Activated CD4-positive, CD25-positive, alpha-beta regulatory T cell treated with anti-CD3 and anti-CD28 coated beads, Interleukin-2, amount 50 U/mL, for 24 hours (primary cell): ENCODE measurements at regions not wholly inside any gene's neighbourhood (a gene's known extent, or its start where the extent isn't known, plus 50 kb on each side); places are given as distances from the start of the nearest gene placed in this dataset.
A peak's percentile ranks its signal among the peaks of the same experiment; 100 is the strongest.
"Not testable (repeated sequence)": the region's sequence is repeated elsewhere in the genome, so short reads cannot be mapped to it uniquely, and the experiment has no call there.

Experiments used
- ATAC-seq, 2 donors: fragments of 150-1000 bp; cut with Tn5 transposase; one replicate each; pipeline ENCODE4 v1.10.0; 2021; ENCODE audit warnings: mild to moderate bottlenecking in 1 of 2, moderate library complexity in 1 of 2

DNA sequence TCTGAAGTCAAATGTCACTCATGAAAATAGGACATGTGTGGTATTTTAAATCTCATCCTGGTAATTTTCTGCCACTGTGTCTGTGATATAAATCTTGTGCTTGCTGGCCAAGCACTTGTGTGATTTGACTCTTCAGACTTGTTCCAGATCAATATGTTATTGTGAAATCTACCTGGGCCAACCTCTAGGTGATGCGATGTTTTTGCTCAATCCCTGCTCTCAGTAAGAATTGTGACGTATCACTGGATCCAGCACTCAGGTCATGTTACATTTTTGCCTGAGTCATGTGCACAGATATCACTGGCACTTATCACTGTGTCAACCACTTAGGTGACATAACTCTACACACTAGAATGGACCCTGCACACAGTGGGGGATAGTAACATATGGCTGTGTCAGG is 100.4 kb upstream of the BPY2C start:
- ATAC-seq: not testable (repeated sequence)

DNA sequence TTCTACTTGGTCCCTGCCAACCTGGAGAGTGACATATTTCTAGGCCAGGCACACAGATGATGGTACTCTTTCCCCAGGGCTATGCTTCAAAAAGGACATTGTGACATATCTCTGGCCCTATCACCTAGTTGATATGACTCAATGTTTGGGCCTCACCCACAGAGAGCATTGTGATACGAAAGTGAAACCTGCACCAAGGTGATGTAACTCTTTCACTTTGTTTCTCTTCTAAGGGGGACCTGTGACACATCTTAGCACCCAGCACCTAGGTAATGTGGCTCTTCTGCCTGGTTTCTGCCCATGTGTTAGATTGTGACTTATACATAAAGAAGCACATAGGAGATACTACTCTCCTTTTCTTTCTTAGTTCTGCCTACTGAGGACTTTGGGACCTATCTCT is 96.1 kb upstream of the BPY2C start:
- ATAC-seq: peak; percentile 87 to 94

- ATAC-seq: peak in 1 of 2 donors; percentile 30
Measured at GRCh38 chrY:25132139-25132849, 80.4 kb upstream of the BPY2C start.

GRCh38 chrY:25120897-25121296 is 69.0 kb upstream of the BPY2C start:
- ATAC-seq: not testable (repeated sequence)

DNA sequence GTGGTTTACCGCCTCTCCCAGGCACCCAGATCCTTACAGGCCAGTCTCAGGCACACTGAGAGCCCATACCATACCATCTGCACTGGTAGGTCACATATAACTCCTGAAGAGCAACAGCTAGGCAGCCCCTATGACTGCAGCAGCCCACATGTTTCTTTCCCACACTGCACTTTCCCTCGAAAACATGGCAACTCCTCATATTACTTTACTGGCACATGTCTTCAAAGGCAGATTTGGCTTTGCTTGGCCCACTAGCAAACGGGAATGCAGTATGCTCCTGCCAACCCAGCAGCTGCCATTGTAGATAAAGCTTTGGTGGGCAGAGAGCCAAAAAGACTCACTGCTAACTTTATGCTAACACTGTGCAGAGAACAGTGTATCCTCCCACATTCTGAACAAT is 56.3 kb upstream of the BPY2C start:
- not testable (repeated sequence) for ATAC-seq
